ENCODE measurements at regions not wholly inside any gene's neighbourhood (a gene's known extent, or its start where the extent isn't known, plus 50 kb on each side); places are given as distances from the start of the nearest gene placed in this dataset.

DNA sequence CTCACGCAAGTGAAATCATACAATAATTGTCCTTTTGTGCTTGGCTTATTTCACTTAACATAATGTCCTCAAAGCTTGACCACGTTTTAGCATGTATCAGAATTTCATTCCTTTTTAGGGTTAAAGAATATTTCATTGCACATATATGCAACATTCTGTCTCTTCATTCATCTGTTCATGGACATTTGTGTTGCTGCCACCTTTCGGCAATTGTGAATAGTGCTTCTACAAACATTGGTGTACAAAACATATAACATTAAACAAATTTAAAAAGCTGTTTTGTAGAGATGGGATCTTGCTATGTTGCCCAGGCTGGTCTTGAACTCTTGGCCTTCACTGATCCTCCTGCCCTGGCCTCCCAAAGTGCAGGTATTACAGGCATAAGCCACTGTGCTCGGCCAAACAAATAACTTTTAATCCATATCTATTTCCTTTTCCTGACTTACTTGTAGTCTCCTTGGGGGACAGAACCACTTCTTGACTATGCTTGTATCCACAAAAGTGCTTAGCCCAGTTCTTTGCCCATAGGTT, 209.3 kb downstream of the SLC4A3 start:
- Histone ChIP-seq H2AK5ac (ENCODE audit: low read length, severe bottlenecking) (no peak overlapping the region), H3K79me1 (replicated peaks; ENCODE audit: low read length, poor library complexity, severe bottlenecking) (no peaks in the 10 kb centered on the region), H3K4me2 (ENCODE audit: low read length, poor library complexity, severe bottlenecking) (no peak overlapping the region), H3K23ac (ENCODE audit: low read length in 2 of 2) (no peak overlapping the region), H4K91ac (ENCODE audit: low read length) (no peak overlapping the region), H3K27me3 (ENCODE audit: control insufficient read depth in 1 of 2, insufficient read depth in 1 of 2, low read length in 2 of 2) (peaks cover 0 to 5% of the 10 kb centered on the region in 2 experiments), H2BK120ac (ENCODE audit: low read depth, low read length) (no peak overlapping the region), H3K18ac (ENCODE audit: low read depth in 1 of 2, low read length in 2 of 2) (no peak overlapping the region), H2BK12ac (ENCODE audit: low read length in 2 of 2) (no peak overlapping the region), H3K4me1 (ENCODE audit: control insufficient read depth, insufficient read depth, low read depth, low read length) (no peaks in the 10 kb centered on the region), H4K8ac (ENCODE audit: low read length) (no peak overlapping the region), H3K14ac (ENCODE audit: low read length in 2 of 2) (no peak overlapping the region), H3K4me3 (ENCODE audit: insufficient read depth in 1 of 2, low read depth in 1 of 2, low read length in 2 of 2) (no peak overlapping the region), H3K36me3 (ENCODE audit: control insufficient read depth in 1 of 2, insufficient read depth in 2 of 2, low read depth in 1 of 2, low read length in 2 of 2) (no peaks in the 10 kb centered on the region), H2AFZ (ENCODE audit: low read depth, low read length) (no peak overlapping the region), H3K9me3 (ENCODE audit: control insufficient read depth, low read length) (no peaks in the 10 kb centered on the region), H3K4ac (ENCODE audit: low read depth in 1 of 2, low read length in 2 of 2) (no peak overlapping the region), H2BK5ac (ENCODE audit: low read depth, low read length, poor library complexity, severe bottlenecking) (no peak overlapping the region), H3K27ac (ENCODE audit: low read length, poor library complexity, severe bottlenecking) (no peak overlapping the region), H3K9ac (ENCODE audit: low read length) (no peak overlapping the region), H2BK15ac (ENCODE audit: low read depth, poor library complexity, severe bottlenecking) (no peak overlapping the region)
- 89% methylated on average over 3 of the region's 4 CpGs for WGBS
- DNase-seq, result no peak

DNA sequence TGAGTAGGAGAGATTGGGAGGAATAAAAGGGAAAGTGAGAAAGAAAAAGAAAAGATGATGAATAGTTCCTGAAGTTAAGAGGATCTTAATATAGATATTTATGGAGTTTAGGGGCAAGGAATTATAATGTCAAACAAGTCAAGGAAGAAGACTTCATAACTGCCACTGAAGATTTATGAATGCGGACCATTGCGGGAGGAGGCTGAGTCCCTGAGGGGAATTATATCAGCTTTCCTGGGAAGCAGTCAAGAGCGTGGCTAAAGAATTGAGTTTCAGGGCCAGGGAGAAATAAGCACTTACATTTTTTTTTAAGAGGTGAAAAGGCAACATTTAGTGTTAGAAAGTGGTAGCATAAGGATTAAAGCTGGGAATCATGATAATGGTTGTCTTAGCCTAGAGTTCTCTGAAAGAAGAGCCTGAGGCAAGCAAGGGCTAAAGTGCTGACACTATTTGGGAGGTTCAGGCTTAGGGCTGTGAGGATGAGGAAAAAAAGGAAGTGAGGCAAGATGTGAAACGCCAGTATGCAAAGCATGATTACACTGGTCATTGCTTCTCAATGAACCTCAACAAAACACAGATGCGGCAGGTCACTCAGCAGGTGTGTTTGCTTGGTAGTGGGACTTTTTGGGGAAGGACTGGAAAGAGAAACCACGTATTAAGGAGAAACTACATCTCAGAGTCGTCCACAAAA, 217.1 kb downstream of the SLC4A3 start:
- Histone ChIP-seq H2BK5ac (ENCODE audit: low read depth, low read length, poor library complexity, severe bottlenecking) (no peak overlapping the region), H3K79me1 (replicated peaks; ENCODE audit: low read length, poor library complexity, severe bottlenecking) (no peaks in the 10 kb centered on the region), H3K4me3 (ENCODE audit: insufficient read depth in 1 of 2, low read depth in 1 of 2, low read length in 2 of 2) (no peak overlapping the region), H2BK12ac (ENCODE audit: low read length in 2 of 2) (no peak overlapping the region), H2AK5ac (ENCODE audit: low read length, severe bottlenecking) (no peak overlapping the region), H2BK15ac (ENCODE audit: low read depth, poor library complexity, severe bottlenecking) (no peak overlapping the region), H3K4ac (ENCODE audit: low read depth in 1 of 2, low read length in 2 of 2) (no peak overlapping the region), H3K18ac (ENCODE audit: low read depth in 1 of 2, low read length in 2 of 2) (no peak overlapping the region), H3K14ac (ENCODE audit: low read length in 2 of 2) (no peak overlapping the region), H3K9ac (ENCODE audit: low read length) (no peak overlapping the region), H3K23ac (ENCODE audit: low read length in 2 of 2) (no peak overlapping the region), H2BK120ac (ENCODE audit: low read depth, low read length) (no peak overlapping the region), H4K8ac (ENCODE audit: low read length) (no peak overlapping the region), H3K9me3 (ENCODE audit: control insufficient read depth, low read length) (no peaks in the 10 kb centered on the region), H3K4me2 (ENCODE audit: low read length, poor library complexity, severe bottlenecking) (no peak overlapping the region), H3K27me3 (ENCODE audit: control insufficient read depth in 1 of 2, insufficient read depth in 1 of 2, low read length in 2 of 2) (peaks cover 0 to 9% of the 10 kb centered on the region in 2 experiments), H3K36me3 (ENCODE audit: control insufficient read depth in 1 of 2, insufficient read depth in 2 of 2, low read depth in 1 of 2, low read length in 2 of 2) (no peaks in the 10 kb centered on the region), H4K91ac (ENCODE audit: low read length) (no peak overlapping the region), H3K27ac (ENCODE audit: low read length, poor library complexity, severe bottlenecking) (no peak overlapping the region), H2AFZ (ENCODE audit: low read depth, low read length) (no peak overlapping the region), H3K4me1 (ENCODE audit: control insufficient read depth, insufficient read depth, low read depth, low read length) (no peaks in the 10 kb centered on the region)
- no peak for DNase-seq
- WGBS, result 60% methylated on average over 4 of the region's 7 CpGs

DNA sequence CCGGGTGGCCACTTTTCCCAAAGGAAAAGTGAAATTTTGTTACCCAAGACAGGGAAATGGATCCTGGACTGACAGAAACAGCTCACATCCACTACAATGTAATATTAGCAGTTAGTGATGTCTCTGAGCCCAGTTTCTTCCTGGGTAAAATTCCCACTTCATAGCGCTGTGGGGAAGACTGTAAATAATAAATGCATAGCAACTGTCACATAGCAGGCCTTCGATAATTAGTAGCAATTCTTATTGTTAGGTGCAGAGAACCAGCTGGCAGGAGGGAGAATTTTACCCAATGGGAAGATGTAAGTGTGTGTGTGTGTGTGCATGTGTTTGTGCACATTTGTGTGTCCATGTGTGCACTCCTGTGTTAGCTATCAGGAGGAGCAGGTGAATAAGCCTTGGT, 221.5 kb downstream of the SLC4A3 start:
- Histone ChIP-seq H4K91ac (ENCODE audit: low read length) (no peak overlapping the region), H3K14ac (ENCODE audit: low read length in 2 of 2) (no peak overlapping the region), H2BK15ac (ENCODE audit: low read depth, poor library complexity, severe bottlenecking) (no peak overlapping the region), H3K4me3 (ENCODE audit: insufficient read depth in 1 of 2, low read depth in 1 of 2, low read length in 2 of 2) (no peak overlapping the region), H3K36me3 (ENCODE audit: control insufficient read depth in 1 of 2, insufficient read depth in 2 of 2, low read depth in 1 of 2, low read length in 2 of 2) (no peaks in the 10 kb centered on the region), H2BK120ac (ENCODE audit: low read depth, low read length) (no peak overlapping the region), H2AK5ac (ENCODE audit: low read length, severe bottlenecking) (no peak overlapping the region), H2BK5ac (ENCODE audit: low read depth, low read length, poor library complexity, severe bottlenecking) (no peak overlapping the region), H3K27me3 (ENCODE audit: control insufficient read depth in 1 of 2, insufficient read depth in 1 of 2, low read length in 2 of 2) (peaks cover 5 to 32% of the 10 kb centered on the region in 2 experiments), H3K27ac (ENCODE audit: low read length, poor library complexity, severe bottlenecking) (no peak overlapping the region), H3K4ac (ENCODE audit: low read depth in 1 of 2, low read length in 2 of 2) (no peak overlapping the region), H3K79me1 (replicated peaks; ENCODE audit: low read length, poor library complexity, severe bottlenecking) (no peaks in the 10 kb centered on the region), H3K9me3 (ENCODE audit: control insufficient read depth, low read length) (no peaks in the 10 kb centered on the region), H4K8ac (ENCODE audit: low read length) (no peak overlapping the region), H3K4me2 (ENCODE audit: low read length, poor library complexity, severe bottlenecking) (no peak overlapping the region), H3K18ac (ENCODE audit: low read depth in 1 of 2, low read length in 2 of 2) (no peak overlapping the region), H3K9ac (ENCODE audit: low read length) (no peak overlapping the region), H2AFZ (ENCODE audit: low read depth, low read length) (no peak overlapping the region), H2BK12ac (ENCODE audit: low read length in 2 of 2) (no peak overlapping the region), H3K4me1 (ENCODE audit: control insufficient read depth, insufficient read depth, low read depth, low read length) (peaks cover 5% of the 10 kb centered on the region), H3K23ac (ENCODE audit: low read length in 2 of 2) (no peak overlapping the region)
- DNase-seq, result no peak
- WGBS, result 94% methylated on average over 3 of the region's 3 CpGs

DNA sequence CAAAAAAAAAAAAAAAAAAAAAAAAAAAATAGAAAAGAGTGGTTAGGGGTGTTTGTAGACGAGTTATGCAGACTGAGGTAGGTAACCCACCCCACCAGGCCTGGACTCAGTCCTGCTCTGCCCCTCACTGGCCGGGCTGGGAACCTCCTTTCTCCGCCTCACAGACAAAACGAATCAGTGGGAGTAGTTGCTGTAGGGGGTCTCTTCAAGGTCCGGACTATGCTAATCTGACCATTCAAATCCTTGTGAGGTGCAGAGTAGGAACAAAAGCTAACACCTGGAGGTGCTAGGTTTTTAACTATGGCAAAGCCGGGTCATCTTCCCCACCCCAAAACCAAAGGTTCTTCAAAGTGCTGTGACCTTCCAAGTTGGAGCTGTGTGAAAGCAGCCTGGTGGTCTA, 223.7 kb downstream of the SLC4A3 start:
- Histone ChIP-seq H3K23ac (ENCODE audit: low read length in 2 of 2) (no peak overlapping the region), H3K4me2 (ENCODE audit: low read length, poor library complexity, severe bottlenecking) (no peak overlapping the region), H2AFZ (ENCODE audit: low read depth, low read length) (no peak overlapping the region), H3K4ac (ENCODE audit: low read depth in 1 of 2, low read length in 2 of 2) (no peak overlapping the region), H3K4me3 (ENCODE audit: insufficient read depth in 1 of 2, low read depth in 1 of 2, low read length in 2 of 2) (no peak overlapping the region), H3K27me3 (ENCODE audit: control insufficient read depth in 1 of 2, insufficient read depth in 1 of 2, low read length in 2 of 2) (peaks cover 9 to 42% of the 10 kb centered on the region in 2 experiments), H3K9ac (ENCODE audit: low read length) (no peak overlapping the region), H4K91ac (ENCODE audit: low read length) (no peak overlapping the region), H3K36me3 (ENCODE audit: control insufficient read depth in 1 of 2, insufficient read depth in 2 of 2, low read depth in 1 of 2, low read length in 2 of 2) (no peaks in the 10 kb centered on the region), H4K8ac (ENCODE audit: low read length) (no peak overlapping the region), H2BK5ac (ENCODE audit: low read depth, low read length, poor library complexity, severe bottlenecking) (no peak overlapping the region), H3K14ac (ENCODE audit: low read length in 2 of 2) (no peak overlapping the region), H2BK120ac (ENCODE audit: low read depth, low read length) (no peak overlapping the region), H3K4me1 (ENCODE audit: control insufficient read depth, insufficient read depth, low read depth, low read length) (peaks cover 5% of the 10 kb centered on the region), H2BK15ac (ENCODE audit: low read depth, poor library complexity, severe bottlenecking) (no peak overlapping the region), H3K9me3 (ENCODE audit: control insufficient read depth, low read length) (no peaks in the 10 kb centered on the region), H3K18ac (ENCODE audit: low read depth in 1 of 2, low read length in 2 of 2) (no peak overlapping the region), H2BK12ac (ENCODE audit: low read length in 2 of 2) (no peak overlapping the region), H3K27ac (ENCODE audit: low read length, poor library complexity, severe bottlenecking) (no peak overlapping the region), H2AK5ac (ENCODE audit: low read length, severe bottlenecking) (no peak overlapping the region), H3K79me1 (replicated peaks; ENCODE audit: low read length, poor library complexity, severe bottlenecking) (no peaks in the 10 kb centered on the region)
- WGBS, result 66% methylated on average over 5 of the region's 6 CpGs
- DNase-seq, result no peak

Data from mesenchymal stem cell (in vitro differentiated cells and primary cell).